B cell (primary cell): ENCODE measurements at regions not wholly inside any gene's neighbourhood (a gene's known extent, or its start where the extent isn't known, plus 50 kb on each side); places are given as distances from the start of the nearest gene placed in this dataset.

Source experiments
- EZH2 ChIP-seq: IDR thresholded peaks from 2 replicates; pipeline ENCODE4 v1.6.1; 2012; ENCODE audit warnings: borderline replicate concordance, low read depth, mild to moderate bottlenecking, moderate library complexity, low read length; ENCODE audit not compliant: insufficient read depth, poor library complexity, severe bottlenecking
- TF ChIP-seq, protein P1 (sequence below): fragments of 200-600 bp; IDR thresholded peaks from one replicate; pipeline ENCODE4 v1.8.0; 2022; ENCODE audit warnings: antibody characterized with exemption, mild to moderate bottlenecking

- no peak for TF ChIP-seq EZH2
- TF ChIP-seq, protein P1, sequence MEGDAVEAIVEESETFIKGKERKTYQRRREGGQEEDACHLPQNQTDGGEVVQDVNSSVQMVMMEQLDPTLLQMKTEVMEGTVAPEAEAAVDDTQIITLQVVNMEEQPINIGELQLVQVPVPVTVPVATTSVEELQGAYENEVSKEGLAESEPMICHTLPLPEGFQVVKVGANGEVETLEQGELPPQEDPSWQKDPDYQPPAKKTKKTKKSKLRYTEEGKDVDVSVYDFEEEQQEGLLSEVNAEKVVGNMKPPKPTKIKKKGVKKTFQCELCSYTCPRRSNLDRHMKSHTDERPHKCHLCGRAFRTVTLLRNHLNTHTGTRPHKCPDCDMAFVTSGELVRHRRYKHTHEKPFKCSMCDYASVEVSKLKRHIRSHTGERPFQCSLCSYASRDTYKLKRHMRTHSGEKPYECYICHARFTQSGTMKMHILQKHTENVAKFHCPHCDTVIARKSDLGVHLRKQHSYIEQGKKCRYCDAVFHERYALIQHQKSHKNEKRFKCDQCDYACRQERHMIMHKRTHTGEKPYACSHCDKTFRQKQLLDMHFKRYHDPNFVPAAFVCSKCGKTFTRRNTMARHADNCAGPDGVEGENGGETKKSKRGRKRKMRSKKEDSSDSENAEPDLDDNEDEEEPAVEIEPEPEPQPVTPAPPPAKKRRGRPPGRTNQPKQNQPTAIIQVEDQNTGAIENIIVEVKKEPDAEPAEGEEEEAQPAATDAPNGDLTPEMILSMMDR = no peak
These were observed 614.7 kb downstream of the EBF1 start for GRCh38 chr5:158485047-158485446.
